ENCODE measurements at regions not wholly inside any gene's neighbourhood (a gene's known extent, or its start where the extent isn't known, plus 50 kb on each side); places are given as distances from the start of the nearest gene placed in this dataset.
A peak's percentile ranks its signal among the peaks of the same experiment; 100 is the strongest.

DNA sequence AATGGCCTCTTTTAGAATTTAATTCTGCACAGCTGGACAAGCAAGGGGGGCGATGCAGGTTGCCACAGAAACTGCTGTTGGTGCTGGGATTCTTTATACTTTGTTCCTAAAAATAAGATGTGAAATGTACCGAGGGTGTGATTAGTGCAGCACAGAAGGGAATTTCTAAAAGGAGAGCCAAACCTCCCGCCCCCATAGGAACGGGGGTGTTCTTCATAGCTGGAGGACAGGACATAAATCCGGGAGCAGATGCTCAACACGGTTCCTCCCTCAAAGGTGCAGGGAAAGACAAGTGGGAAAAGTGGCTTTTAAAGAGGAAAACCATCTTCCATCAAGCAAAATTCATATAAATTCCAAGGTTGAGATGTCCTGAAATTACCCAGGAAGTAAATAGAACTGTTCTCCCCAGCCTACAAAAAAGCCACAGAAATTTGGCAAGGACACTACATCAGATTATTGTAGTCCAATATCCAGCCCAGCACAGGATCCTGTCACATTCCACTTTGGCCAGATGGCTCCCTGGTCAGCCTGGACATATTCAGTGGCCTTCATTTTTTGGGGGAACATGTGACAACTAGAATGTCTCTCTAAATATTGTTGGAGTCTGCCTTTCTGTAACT, 51.4 kb upstream of the TMX1 start:
- no peak overlapping the region for H3K4me3 ChIP-seq (ENCODE audit: low read depth, low read length)
- TF ChIP-seq, protein P1, sequence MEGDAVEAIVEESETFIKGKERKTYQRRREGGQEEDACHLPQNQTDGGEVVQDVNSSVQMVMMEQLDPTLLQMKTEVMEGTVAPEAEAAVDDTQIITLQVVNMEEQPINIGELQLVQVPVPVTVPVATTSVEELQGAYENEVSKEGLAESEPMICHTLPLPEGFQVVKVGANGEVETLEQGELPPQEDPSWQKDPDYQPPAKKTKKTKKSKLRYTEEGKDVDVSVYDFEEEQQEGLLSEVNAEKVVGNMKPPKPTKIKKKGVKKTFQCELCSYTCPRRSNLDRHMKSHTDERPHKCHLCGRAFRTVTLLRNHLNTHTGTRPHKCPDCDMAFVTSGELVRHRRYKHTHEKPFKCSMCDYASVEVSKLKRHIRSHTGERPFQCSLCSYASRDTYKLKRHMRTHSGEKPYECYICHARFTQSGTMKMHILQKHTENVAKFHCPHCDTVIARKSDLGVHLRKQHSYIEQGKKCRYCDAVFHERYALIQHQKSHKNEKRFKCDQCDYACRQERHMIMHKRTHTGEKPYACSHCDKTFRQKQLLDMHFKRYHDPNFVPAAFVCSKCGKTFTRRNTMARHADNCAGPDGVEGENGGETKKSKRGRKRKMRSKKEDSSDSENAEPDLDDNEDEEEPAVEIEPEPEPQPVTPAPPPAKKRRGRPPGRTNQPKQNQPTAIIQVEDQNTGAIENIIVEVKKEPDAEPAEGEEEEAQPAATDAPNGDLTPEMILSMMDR (IDR thresholded peaks at IDR 0.05; ENCODE audit: insufficient read depth, low read depth, low read length), result no peak
- DNase-seq (ENCODE audit: low read depth), result peak; percentile 21

GRCh38 chr14:51189600-51190376, 50.3 kb upstream of the TMX1 start:
- no peak for DNase-seq (ENCODE audit: low read depth)
- H3K4me3 ChIP-seq (ENCODE audit: low read depth, low read length), result no peak overlapping the region
- TF ChIP-seq, protein P1 (IDR thresholded peaks at IDR 0.05; ENCODE audit: insufficient read depth, low read depth, low read length), result no peak
